NCI-H2029 (cell line): ENCODE measurements at regions not wholly inside any gene's neighbourhood (a gene's known extent, or its start where the extent isn't known, plus 50 kb on each side); places are given as distances from the start of the nearest gene placed in this dataset.

ENCODE experiments used
- DNase-seq: peaks from one replicate; lab custom pipeline; 2025; lab: John Stamatoyannopoulos, UW

DNA sequence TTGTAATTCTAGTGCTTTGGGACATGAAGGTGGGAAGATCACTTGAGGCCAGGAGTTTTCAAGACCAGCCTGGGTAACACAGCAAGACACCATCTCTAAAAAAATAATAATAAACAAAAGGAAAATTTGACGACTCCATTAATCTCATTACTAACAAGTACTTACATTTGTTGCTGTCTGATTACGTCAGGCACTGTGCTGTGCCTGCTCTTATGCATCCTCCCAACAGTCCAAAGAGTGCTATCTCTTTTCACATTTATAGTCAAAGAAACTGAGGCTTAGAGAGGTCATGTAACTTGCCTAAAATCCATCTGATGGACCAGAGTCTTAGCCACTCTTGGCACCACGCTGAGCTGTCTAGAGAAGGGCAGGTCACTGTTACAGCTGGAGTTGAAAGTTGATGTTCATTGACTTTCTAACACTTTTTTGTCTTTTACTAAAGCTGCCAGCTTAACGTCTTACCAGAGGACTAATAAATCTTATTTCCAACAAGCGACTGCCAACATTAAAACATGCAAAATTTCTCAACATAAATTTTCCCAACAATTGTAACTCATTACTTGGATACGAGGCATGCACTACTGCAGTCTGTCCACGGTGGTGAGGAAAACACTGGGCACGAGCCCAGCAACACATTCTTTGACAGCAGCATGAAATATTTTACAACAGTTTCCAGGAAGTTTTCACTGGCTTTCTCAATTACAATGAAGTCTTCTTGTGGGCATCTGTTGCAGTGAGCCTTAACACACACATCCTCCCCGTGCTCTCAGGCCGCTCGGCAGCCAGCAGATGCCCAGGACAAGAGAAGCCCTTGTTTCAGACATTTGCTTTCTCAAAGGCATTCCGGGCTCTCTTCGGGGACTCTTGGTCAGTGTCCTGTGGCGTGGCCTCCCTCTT, 262.9 kb upstream of the PROX1 start:
- DNase-seq = no peak

DNA sequence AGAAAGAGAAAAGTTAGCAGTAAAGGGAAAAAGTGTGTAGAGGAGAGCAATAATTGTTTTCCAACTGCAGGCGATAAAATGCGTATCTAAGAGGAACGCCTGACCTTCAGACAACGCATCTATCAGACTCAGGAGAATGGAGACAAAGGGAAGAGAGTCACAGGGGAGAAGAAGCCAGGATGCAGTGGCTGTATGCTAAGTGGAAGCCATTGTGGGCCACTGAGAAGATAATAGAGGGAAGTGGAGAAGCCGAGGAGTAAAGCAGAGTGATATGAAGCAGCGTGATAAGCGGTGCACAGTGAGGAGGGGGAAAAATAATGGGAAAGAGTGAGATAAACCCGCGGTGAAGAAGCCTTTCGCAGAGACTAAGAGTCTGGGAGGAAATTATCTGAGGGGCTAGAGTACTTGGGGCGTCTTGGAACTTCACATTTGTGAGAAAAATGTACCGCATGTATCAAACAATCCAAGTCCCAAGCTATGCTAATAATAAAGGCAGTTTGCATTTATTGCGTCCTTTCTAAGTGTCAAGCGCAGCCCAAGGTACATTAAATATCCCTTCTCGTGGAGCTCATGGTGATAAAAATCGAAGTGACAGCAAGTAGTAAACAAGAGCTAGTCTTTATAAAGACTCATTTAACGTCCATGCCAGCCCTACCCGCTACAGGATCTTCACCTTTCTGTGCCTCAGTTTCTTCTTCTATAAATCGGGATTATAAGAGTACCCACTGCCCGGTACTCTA, 259.8 kb upstream of the PROX1 start:
- no peak for DNase-seq

DNA sequence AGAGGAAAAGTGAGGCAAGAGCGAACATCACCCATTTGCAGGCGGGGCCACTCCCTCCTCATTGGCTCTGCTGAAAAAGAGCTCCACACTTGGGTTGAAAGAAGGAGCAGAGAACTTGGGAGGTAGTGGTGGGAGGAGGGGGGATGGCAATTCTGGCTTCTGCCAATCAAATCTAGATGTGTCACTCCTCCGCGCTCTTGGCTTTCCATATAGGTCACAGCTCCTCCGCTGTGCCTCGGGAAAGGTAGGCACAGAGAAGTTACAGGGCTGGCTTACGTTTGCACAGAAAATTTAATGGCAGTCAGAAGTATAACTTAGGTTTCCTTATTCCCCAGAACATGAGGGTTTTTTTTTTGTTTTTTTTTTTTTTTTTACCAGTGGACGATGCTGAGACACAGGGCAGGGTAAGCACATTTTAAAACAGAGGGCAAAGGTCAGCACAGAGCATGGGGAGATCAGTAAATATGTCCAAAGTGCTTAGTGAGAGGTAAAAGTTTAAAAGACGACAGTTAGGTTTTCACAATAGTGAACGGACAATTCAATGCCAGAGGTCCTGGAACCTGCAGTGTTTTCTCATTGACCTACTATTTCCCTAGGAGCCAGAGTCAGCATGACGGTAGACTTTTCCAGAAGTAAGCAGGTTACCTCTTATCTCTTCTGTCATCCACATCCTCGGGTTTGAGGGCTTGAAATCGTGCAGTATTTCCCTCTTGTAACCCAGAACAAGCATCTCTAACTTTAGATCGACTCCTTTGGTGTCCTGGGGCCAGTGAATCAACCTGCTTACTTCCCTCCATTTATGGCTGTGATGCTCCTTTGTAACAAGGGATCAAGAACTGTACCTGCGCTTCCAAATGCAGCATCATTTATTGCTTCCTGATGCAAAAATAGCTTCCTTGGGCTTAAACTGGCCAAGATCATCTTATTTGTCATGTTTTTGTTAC, 258.9 kb upstream of the PROX1 start:
- DNase-seq = no peak

DNA sequence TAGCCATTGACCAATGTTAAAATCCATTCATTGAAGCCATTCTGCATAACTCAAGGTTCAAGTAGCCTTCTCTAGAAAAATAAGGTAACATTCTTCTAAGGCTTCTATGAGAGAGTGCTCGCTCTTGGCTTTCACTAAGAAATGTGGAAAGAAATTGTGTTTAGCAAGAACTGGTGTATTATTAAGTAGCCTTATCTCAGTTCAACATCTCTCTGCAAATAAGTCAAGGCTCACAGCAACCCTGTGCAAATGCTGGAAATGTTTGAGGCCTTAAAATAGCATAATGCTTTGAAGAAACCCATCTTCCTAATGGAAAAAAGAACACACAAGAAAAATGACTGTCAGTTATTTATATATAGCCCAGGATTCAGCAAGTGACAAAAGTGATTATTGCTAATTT, 254.1 kb upstream of the PROX1 start:
- no peak for DNase-seq

DNA sequence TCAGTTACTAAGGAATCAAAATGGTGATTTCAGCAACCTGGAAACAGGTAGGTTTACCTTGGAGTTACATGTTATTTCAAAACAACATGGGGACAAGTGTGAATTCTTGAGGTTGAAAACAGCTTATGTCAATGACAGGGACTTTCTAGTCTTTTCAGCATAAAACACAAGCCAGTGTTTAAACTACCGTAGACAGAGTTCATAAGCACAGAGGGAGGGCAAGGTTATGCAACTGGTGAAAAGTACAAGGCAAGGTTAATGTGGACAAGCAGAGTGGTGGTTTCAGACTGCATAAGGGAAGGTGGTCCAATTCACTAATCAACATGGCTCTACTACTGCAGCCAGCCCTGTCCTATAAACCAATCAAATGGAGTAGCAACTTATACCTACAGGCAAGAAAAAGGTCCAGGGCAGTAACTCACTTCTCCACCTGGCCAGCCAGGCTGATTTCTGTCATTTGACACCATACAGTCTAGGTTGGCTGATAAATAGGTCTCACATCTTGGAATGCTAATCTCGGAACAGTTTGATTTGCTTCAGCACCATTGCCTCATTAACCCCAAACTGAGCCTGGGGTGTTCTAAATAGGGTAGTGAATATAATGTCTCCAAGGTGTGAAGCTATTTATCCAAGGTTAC, 250.3 kb upstream of the PROX1 start:
- DNase-seq = no peak

DNA sequence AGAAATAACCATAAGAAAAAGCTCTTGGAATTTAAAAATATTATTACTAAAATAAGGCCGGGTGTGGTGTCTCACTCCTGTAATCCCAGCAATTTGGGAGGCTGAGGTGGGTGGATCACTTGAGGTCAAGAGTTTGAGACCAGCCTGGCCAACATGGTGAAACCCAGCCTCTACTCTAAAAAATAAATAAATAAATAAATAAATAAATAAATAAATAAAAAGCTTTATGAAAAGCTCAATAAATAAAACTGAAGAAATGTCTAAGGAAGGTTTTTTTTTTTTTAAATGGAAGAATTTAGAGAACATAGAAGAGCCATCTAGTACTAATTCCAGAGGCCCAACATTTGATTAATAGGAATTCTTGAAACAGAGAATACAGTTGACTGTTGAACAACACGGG, 249.1 kb upstream of the PROX1 start:
- DNase-seq = no peak

DNA sequence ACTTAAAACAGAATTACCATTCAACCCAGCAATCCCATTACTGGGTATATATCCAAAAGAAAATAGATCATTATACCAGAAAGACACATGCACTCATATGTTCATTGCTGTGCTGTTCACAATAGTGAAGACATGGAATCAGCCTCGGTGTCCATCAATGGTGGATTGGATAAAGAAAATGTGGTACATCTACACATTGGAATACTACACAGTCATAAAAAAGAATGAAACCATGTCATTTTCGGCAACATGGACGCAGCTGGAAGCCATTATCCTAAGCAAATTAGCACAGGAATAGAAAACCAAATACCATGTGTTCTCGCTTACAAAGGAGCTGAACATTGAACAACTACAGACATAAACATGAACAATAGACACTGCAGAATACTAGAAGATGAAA, 244.8 kb upstream of the PROX1 start:
- no peak for DNase-seq

DNA sequence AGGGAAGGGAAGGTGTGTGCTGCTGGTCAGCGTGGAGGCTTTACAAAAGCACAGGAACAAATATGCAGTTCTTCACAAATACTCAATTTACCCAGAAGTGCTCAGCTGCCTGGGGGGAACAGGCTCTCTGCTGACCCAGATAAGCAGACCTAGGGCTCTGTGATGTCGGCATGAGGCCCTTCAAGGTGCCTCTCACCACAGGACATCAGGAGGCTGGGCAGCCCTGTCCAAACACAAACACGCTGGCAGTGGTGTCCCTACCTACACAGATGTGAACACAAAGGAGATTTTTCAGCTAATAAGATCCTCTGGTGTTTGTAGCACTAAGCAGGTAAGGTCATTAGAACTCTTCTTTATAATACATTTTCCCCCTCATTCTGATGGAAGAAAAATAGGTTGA, 243.0 kb upstream of the PROX1 start:
- DNase-seq = no peak

DNA sequence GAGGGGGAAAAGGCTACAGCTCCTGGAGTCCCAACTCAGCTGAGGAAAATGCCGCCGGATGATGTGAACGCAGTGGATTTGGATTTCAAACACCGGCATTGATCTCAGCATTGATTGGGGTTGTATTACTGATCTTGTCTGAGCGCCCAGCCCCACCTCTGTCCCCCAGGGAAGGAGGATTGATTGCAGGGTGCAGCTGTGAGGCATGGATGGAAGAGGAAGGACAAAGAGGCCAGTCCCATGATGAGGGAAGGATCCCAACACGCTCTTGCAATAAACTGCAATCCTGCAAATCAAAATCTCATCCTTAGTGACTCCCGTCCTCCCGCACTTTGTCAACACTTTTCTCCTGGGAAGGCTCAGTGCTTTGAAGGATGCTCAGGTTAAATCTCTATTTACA, 242.3 kb upstream of the PROX1 start:
- DNase-seq = no peak

DNA sequence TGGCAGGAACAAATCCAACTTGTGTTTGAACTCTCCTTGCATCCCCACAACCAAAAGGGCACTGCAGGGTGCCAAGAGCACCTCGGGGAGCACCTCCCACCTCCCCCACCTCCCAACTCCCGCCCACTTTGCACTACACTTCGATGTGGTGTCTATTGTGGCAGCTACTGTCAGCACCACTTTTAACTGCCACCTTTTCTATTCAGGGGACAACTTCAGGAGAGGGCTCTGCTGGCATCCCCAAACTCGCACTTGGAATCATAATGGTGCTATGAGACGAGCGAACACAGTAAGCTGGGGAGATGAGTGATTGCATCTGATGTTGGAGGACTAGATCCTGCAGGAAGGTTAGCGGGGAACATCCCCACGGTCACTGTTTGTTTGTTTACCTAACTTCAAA, 238.2 kb upstream of the PROX1 start:
- DNase-seq = no peak

DNA sequence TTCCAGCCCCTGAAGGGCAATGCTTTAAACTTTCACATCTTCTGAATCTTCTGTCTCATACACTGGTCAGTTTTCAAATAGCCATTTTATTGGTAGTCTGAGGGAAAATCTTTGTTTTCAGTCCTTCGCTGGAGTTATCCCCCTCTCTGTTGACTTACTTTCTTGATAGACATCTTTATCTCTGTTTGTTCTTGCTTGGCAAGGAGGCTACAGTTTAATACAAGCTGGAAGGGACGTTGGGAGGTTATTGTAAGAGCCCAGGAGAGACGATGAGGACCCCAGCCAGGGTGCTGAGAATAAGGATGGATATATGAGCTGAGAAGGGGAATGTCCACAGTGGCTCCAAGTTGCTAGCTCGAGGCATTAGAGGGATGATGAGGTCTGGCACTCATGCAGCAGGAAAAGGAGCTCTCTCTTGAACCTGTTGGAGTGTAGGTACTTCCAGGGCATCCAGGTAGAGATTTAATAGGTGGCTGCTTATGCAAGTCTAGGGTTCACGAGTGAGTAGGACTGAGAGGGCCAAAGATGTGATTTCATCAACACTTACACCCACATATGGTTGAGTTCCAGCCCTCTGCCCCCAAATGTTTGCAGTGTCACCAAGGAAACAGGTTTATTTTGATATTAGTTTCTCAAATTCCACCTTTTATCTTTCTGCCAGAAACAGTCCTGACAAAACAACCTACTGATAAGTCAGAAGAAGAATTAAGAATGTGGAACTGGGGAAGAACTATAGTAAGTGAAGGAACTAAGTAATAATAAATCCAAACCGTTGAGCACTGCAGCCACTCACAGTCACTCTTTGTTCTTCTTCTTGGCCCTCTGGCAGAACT, 237.3 kb upstream of the PROX1 start:
- DNase-seq = no peak

DNA sequence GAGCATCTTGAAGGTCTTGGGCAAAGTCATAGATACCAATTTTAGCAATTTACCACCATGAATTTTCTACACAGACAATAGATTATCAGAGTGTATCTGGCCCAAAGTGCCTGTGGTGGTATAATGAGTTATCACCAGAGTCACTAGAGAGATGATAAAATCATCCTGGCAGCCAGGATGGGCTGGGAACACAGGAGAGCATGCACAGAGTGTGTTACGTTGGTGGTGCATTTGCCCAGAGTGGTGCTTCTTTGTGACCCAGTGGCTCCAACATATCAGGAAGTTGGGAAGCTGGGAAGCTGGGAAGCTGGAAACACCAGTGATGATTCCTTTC, 236.7 kb upstream of the PROX1 start:
- no peak for DNase-seq

DNA sequence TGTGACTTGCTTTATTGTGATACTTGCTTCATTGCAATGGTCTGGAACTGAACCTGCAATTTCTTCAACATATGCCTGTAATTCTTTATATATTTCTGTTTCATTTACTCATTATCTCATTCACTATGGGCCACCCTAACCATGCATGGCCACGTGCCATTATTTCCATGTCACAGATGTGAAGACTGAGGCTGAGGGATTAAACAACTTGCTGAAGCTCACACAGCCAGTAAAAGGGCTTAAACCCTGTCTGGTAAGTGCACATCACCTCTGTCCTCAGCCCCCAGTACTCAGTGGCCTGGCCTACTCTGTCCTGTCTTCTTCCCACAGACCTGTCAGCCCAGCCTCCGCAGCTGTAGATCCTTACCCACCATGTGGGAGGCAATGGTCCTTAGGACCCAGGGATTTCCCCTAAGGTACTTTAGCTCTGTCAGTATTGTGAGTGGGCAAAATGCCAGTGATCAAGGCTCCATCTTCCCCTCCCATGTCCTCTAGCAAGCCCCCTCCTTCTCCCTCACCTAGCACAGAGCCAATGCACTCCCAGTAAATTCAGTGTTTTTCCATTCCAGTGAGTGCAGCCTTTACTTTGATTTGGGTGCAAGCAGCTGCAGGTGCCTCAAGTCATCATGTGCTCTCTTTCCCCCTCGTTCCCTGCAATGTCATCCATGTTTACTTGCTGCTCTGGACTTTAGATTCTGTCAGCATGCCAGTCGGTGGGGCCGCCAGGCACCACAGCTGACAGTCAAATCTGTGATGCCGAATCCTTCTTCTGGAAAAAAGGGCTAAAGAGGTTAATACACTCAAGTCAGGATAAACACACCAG, 228.2 kb upstream of the PROX1 start:
- peak; percentile 15 for DNase-seq

DNA sequence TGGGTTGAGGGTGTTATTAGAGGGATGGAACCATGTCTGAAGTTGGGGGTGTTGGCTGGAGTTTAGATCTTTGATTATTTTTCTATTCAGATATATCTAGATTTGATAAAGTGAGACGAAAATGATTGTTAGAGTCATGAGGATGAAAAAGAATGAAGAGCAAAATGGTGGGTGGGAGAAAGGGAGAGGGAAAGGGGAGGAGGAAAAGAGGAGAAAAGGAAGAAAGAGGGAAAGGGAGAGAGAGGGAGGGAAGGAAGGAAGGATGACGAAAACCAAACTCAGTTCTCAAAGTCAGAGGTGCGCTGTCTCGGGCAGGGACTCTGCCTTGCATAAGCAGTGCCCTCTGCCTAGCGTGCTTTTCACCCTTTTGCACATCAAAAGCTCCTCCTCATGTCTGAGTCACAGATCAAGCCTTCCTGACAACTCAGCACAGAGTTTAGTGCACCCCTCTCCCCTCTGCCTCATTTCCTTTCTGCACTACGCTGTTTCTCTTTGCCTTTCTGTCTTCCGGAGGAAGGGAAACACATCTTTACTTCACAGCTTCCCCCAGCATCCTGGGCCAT, 225.8 kb upstream of the PROX1 start:
- DNase-seq = no peak

DNA sequence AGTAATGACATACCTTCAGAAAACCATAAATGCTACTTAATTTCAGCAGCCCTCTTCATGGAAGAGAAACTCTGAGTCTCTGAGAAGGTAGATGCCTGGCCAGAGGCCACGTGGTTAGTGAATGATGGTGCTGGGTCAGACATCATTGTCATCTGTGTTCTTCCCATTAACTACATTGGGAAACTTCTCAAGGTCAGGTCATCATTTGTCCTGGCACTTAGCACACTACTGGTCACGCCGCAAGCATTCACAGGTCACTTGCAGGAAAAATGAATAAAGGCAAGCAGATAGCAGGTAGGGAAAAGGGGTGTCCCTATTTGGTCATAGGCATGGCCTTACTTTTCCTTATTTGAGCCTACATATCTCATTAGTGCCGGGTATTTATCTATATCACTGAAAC, 220.1 kb upstream of the PROX1 start:
- DNase-seq = no peak

DNA sequence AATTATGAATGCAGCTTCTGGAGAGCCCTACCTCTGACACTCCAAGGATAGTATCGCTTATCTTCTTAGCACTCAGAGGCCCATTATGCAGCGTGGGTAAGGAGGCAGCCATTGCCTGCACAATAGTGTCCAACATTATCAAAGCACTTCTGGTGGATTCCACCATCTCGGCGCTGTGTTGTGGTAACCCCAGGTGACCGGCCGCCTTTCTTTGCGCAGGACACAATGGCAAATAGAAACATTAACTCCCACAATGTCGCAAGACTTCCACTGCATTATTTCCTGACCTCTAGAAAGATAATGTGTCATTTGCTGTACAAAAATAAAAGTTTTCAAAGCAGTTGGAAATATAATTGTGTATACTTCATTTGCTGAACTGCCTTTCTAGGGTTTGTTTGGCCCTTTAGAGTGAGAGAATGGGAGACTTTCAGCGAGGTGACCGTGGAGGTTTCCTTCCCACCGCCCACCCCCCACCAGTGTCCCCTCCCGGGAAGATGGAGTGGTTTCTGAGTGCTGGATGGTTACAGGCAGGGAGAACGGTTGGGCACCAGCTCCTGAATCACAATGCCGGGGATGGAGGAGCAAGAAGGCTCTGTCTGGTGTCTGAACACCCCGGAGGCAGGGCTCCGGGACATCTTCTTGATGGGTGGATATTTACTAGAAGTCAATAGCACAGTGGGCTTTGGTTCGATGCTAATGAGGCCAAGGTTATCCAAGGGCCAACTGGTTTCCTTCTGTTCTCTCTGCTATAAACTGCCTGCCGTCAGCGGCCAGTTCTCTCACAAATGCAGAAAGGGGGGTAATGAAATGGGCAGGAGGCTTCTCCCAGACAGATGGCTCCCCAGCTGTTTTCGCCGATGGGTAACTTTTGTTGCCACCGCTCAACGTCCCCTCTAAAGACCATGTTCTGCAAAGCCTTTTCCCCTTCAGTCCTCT, 215.4 kb upstream of the PROX1 start:
- DNase-seq = no peak

DNA sequence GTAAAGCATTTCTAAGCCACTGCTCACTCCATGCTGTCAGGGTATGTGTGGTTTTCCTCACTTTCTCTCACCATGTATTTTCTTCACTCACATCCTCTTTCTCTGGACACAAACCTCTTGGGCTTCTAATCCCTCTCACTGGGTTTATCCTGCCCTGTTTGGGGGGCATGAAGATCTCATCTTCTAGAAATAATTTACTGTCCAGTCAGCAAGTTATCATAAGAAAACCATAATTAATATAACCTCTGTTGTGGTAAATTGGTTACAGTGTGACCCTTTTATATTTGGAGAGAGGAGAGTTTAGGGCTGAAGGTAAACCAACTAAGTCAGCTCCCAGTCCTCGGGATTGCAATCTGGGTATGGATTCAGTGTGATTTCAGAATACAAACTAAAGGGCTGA, 213.8 kb upstream of the PROX1 start:
- no peak for DNase-seq

DNA sequence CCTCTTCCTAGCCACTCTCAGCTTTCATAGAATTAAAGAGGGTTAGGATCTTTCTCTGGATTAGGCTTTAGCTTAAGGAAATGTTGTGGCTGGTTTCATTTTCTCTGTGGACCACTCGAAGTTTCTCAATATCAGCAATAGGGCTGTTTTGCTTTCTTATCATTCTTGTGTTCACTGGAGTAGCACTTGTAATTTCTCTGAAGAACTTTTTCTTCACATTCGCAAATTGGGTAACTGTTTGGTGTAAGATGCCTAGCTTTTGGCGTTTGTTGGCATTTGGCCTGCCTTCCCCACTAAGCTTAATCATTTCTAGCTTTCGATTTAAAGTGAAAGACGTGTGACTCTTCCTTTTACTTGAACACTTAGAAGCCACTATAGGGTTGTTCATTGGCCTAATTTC, 210.8 kb upstream of the PROX1 start:
- DNase-seq = no peak

DNA sequence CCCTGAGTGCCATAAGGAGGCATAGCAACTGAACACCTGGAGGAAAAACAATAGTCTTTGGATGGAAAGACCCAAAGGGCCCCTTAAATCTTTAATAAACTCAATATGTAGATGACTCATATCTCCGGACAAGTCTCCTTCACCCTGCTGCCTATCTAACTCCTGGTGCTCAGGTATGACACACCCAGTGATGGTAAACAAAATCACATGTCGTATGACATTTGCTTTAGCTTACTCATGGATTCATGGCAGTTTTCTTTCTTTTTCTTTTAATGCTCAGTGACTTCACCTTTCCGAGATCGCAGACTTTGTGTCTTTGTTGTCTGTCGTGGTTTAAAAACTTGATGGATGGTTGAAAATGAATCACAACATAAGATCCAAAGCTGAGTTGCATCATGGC, 208.5 kb upstream of the PROX1 start:
- no peak for DNase-seq
